ENCODE measurements at regions not wholly inside any gene's neighbourhood (a gene's known extent, or its start where the extent isn't known, plus 50 kb on each side); places are given as distances from the start of the nearest gene placed in this dataset.

DNA sequence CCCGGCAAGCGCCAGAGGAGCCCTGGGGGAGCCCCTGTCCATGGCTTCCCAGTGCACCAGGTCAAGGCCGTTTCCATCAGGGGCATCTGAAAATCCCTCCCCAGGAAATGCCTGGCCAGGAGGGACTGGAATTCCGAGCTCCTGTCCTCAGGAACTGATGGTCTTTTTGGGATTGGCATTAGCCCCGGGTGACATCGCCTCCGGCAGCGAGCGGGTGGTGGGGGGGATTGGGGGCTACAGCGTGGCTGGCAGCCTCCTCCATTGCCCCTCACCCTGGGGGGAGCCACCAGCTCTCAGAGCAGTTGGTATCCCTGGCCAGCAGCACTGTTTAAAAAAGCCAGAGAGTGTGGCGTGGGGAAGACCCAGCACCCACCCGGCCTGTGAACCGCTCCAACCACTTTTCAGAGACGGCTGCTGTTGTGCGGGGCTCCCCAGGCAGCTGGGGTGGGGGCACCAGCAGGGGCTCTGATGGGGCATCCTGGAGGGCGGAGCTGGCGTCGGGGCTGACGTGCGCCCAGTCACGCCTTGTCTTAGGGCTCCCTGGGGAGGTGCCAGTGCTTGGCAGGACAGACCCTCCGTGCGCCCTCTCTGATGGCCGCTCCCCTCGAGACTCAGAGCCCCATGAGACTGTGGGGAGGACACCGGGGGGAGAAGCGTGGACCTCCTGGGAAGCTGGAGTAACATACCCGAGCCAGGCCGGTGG is 62.9 kb upstream of the TTC34 start:
- Histone ChIP-seq H3K36me3 (no peaks in the 10 kb centered on the region), H3K4me3 (no peak overlapping the region), H3K9me3 (no peaks in the 10 kb centered on the region), H3K27me3 (ENCODE audit: low read depth) (peaks cover 49% of the 10 kb centered on the region), H3K4me1 (no peaks in the 10 kb centered on the region), H3K27ac (no peak overlapping the region)
- intact Hi-C loops (cut with DNase I): no loop called here
- no peak for ATAC-seq
- TF ChIP-seq CTCF (IDR thresholded peaks at IDR 0.05): no peak
- no peak for DNase-seq

GRCh38 chr1:2865000-2865399 is 63.5 kb upstream of the TTC34 start:
- ATAC-seq: no peak
- Histone ChIP-seq H3K4me1 (no peaks in the 10 kb centered on the region), H3K27ac (no peak overlapping the region), H3K36me3 (no peaks in the 10 kb centered on the region), H3K27me3 (ENCODE audit: low read depth) (peaks cover 49% of the 10 kb centered on the region), H3K9me3 (no peaks in the 10 kb centered on the region), H3K4me3 (no peak overlapping the region)
- no peak for TF ChIP-seq CTCF (IDR thresholded peaks at IDR 0.05)
- intact Hi-C loops (cut with DNase I): no loop called here
- no peak for DNase-seq

- no peak for TF ChIP-seq CTCF (IDR thresholded peaks at IDR 0.05)
- Histone ChIP-seq H3K36me3 (no peaks in the 10 kb centered on the region), H3K27me3 (ENCODE audit: low read depth) (peaks cover 49% of the 10 kb centered on the region), H3K9me3 (peaks cover 4% of the 10 kb centered on the region), H3K4me3 (no peak overlapping the region), H3K4me1 (no peaks in the 10 kb centered on the region), H3K27ac (no peak overlapping the region)
- DNase-seq (no peak), ATAC-seq (no peak)
- intact Hi-C loops (cut with DNase I): no loop called here
Measured at GRCh38 chr1:2865571-2866421, 64.3 kb upstream of the TTC34 start.

GRCh38 chr1:2866422-2867086 is 65.1 kb upstream of the TTC34 start:
- no peak overlapping the region for H3K4me3 ChIP-seq
- intact Hi-C loops (cut with DNase I): no loop called here
- H3K27ac ChIP-seq: no peak overlapping the region
- no peaks in the 10 kb centered on the region for H3K36me3 ChIP-seq
- DNase-seq (no peak), ATAC-seq (no peak)
- no peak for TF ChIP-seq CTCF (IDR thresholded peaks at IDR 0.05)
- no peaks in the 10 kb centered on the region for H3K4me1 ChIP-seq
- H3K9me3 ChIP-seq: peaks cover 12% of the 10 kb centered on the region
- H3K27me3 ChIP-seq (ENCODE audit: low read depth): peaks cover 49% of the 10 kb centered on the region

GRCh38 chr1:2867087-2867425 is 65.6 kb upstream of the TTC34 start:
- Histone ChIP-seq H3K4me1 (no peaks in the 10 kb centered on the region), H3K4me3 (no peak overlapping the region), H3K27me3 (ENCODE audit: low read depth) (peaks cover 45% of the 10 kb centered on the region), H3K27ac (no peak overlapping the region), H3K9me3 (peaks cover 17% of the 10 kb centered on the region), H3K36me3 (no peaks in the 10 kb centered on the region)
- intact Hi-C loops (cut with DNase I): no loop called here
- no peak for TF ChIP-seq CTCF (IDR thresholded peaks at IDR 0.05)
- DNase-seq: no peak
- ATAC-seq: no peak
